ENCODE measurements at regions not wholly inside any gene's neighbourhood (a gene's known extent, or its start where the extent isn't known, plus 50 kb on each side); places are given as distances from the start of the nearest gene placed in this dataset.

DNA sequence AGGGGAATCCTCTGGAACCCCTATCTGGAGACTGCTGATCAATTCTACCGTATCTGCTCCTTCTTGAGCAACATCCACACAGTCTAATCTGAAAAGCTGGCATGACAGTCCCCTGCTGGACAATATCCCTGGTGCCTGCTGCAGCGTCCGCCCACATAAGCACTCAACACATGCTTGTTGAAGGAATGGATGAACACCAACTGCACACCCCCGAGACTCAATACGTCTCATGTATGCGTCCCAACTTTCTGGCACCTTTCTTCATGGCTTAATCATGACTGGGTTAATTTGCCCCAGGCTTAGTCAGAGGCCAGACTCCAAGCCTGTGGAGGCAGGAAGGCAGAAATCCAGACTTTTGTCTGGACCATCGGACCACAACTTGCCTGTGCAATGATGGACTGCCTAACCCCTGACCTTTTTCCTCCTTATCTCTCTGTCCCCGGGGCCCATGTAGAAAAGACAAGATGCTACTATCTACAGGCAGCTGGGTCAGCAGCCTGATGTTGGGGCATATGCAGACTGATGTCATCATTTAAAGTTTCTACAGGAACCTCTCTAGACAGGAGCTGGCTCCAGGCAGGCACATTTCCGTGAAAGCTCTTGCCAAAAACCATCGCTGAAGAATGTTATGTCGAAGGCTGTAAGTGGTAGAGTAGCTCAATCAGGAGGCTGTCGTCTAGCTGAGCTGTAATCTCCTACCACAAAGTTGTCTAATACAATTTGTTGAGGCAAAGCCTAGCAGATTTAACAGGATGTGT, 114.1 kb upstream of the TPM1 start:
- TF ChIP-seq, protein P1, sequence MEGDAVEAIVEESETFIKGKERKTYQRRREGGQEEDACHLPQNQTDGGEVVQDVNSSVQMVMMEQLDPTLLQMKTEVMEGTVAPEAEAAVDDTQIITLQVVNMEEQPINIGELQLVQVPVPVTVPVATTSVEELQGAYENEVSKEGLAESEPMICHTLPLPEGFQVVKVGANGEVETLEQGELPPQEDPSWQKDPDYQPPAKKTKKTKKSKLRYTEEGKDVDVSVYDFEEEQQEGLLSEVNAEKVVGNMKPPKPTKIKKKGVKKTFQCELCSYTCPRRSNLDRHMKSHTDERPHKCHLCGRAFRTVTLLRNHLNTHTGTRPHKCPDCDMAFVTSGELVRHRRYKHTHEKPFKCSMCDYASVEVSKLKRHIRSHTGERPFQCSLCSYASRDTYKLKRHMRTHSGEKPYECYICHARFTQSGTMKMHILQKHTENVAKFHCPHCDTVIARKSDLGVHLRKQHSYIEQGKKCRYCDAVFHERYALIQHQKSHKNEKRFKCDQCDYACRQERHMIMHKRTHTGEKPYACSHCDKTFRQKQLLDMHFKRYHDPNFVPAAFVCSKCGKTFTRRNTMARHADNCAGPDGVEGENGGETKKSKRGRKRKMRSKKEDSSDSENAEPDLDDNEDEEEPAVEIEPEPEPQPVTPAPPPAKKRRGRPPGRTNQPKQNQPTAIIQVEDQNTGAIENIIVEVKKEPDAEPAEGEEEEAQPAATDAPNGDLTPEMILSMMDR (IDR thresholded peaks at IDR 0.05) = no peak
- no peak for TF ChIP-seq POLR2A (IDR thresholded peaks at IDR 0.05)
